Neural progenitor cell (in vitro differentiated cells): ENCODE measurements at regions not wholly inside any gene's neighbourhood (a gene's known extent, or its start where the extent isn't known, plus 50 kb on each side); places are given as distances from the start of the nearest gene placed in this dataset.
A peak's percentile ranks its signal among the peaks of the same experiment; 100 is the strongest.

Experiments used
- DNase-seq: peaks from one replicate; pipeline ENCODE4 v3.0.0-alpha.2; 2016; ENCODE audit warnings: low spot score
- H2AFZ ChIP-seq: fragments of 200-600 bp; sonication (generic); replicated peaks from 2 replicates; pipeline ENCODE4 v1.6.1; 2016; ENCODE audit warnings: antibody characterized with exemption
- H3F3A ChIP-seq: fragments of 200-600 bp; sonication (generic); 2 replicates; pipeline ENCODE4 v1.6.1; 2016; ENCODE audit warnings: antibody characterized with exemption, low read depth
- H3K27ac ChIP-seq: fragments of 200-600 bp; sonication (generic); 2 replicates; pipeline ENCODE4 v1.5.1; 2016; ENCODE audit warnings: mild to moderate bottlenecking
- H3K27me3 ChIP-seq: fragments of 200-600 bp; sonication (generic); 2 replicates; pipeline ENCODE4 v1.6.1; 2016; ENCODE audit warnings: mild to moderate bottlenecking, moderate library complexity
- H3K36me3 ChIP-seq: fragments of 200-600 bp; sonication (generic); 2 replicates; pipeline ENCODE4 v1.5.1; 2016
- H3K4me1 ChIP-seq: fragments of 200-600 bp; sonication (generic); 2 replicates; pipeline ENCODE4 v1.6.1; 2016; ENCODE audit warnings: mixed run types
- H3K4me2 ChIP-seq: fragments of 200-600 bp; sonication (generic); 2 replicates; pipeline ENCODE4 v1.6.1; 2016
- H3K4me3 ChIP-seq: fragments of 200-600 bp; sonication (generic); 2 replicates; pipeline ENCODE4 v1.5.1; 2016
- H3K79me2 ChIP-seq: fragments of 200-600 bp; sonication (generic); 2 replicates; pipeline ENCODE4 v1.6.1; 2016; ENCODE audit warnings: low read depth
- H3K9ac ChIP-seq: fragments of 200-600 bp; sonication (generic); 2 replicates; pipeline ENCODE4 v1.6.1; 2016
- H3K9me3 ChIP-seq: fragments of 200-600 bp; sonication (generic); 2 replicates; pipeline ENCODE4 v1.5.1; 2016; ENCODE audit warnings: low read depth
- H4K20me1 ChIP-seq: fragments of 200-600 bp; sonication (generic); 2 replicates; pipeline ENCODE4 v1.6.1; 2016; ENCODE audit warnings: low read depth
- H3K27ac Mint-ChIP-seq: 3 replicates; pipeline ENCODE4 v1.8.0; 2021; ENCODE audit warnings: mixed read lengths
- H3K27me3 Mint-ChIP-seq: 2 replicates; pipeline ENCODE4 v1.8.0; 2022; ENCODE audit warnings: low read depth, mild to moderate bottlenecking, inconsistent platforms, moderate library complexity, mixed read lengths; ENCODE audit not compliant: insufficient read depth
- H3K36me3 Mint-ChIP-seq: 3 replicates; pipeline ENCODE4 v1.8.0; 2021; ENCODE audit warnings: mixed read lengths
- H3K4me1 Mint-ChIP-seq: 3 replicates; pipeline ENCODE4 v1.8.0; 2021; ENCODE audit warnings: mixed read lengths
- H3K4me3 Mint-ChIP-seq: 3 replicates; pipeline ENCODE4 v1.8.0; 2021; ENCODE audit warnings: mild to moderate bottlenecking, moderate library complexity, mixed read lengths
- H3K9me3 Mint-ChIP-seq: 3 replicates; pipeline ENCODE4 v1.8.0; 2020; ENCODE audit warnings: mixed read lengths
- EZH2 ChIP-seq: fragments of 200-600 bp; sonication (generic); IDR thresholded peaks from 2 replicates; pipeline ENCODE4 v1.6.1; 2017; ENCODE audit warnings: antibody characterized with exemption, mild to moderate bottlenecking, moderate library complexity
- EZH2phosphoT487 ChIP-seq: fragments of 200-600 bp; sonication (generic); IDR thresholded peaks from 2 replicates; pipeline ENCODE4 v1.6.1; 2017; ENCODE audit warnings: antibody characterized with exemption
- TF ChIP-seq, protein P1 (sequence below): fragments of 200-600 bp; sonication (generic); IDR thresholded peaks from 2 replicates; pipeline ENCODE4 v1.5.1; 2017; ENCODE audit warnings: antibody characterized with exemption, mild to moderate bottlenecking

DNA sequence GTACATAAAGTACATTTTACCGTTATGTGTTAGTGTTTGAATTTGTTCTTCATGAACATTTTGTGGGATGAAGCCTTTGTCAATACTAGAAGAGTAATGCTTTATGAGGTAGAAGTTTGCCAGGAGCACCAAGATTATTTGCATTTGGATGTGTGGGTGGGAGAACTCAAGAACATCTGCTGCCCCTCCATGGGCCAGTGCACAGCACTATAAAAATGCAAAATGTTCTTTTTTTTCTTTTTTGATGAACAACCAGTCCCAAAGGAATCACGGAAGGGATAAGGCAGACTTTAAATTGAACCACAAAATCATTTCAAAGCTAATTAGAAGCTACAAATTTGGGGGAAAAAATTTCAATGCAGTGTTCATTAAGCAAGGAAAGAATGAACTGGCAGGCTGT, 300.3 kb upstream of the NWD2 start:
- TF ChIP-seq EZH2 (no peak), EZH2phosphoT487 (no peak)
- TF ChIP-seq, protein P1, sequence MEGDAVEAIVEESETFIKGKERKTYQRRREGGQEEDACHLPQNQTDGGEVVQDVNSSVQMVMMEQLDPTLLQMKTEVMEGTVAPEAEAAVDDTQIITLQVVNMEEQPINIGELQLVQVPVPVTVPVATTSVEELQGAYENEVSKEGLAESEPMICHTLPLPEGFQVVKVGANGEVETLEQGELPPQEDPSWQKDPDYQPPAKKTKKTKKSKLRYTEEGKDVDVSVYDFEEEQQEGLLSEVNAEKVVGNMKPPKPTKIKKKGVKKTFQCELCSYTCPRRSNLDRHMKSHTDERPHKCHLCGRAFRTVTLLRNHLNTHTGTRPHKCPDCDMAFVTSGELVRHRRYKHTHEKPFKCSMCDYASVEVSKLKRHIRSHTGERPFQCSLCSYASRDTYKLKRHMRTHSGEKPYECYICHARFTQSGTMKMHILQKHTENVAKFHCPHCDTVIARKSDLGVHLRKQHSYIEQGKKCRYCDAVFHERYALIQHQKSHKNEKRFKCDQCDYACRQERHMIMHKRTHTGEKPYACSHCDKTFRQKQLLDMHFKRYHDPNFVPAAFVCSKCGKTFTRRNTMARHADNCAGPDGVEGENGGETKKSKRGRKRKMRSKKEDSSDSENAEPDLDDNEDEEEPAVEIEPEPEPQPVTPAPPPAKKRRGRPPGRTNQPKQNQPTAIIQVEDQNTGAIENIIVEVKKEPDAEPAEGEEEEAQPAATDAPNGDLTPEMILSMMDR = no peak
- no peaks in the 10 kb centered on the region for H3K79me2 ChIP-seq
- H3F3A ChIP-seq = no peaks in the 10 kb centered on the region
- H3K36me3 ChIP-seq = no peaks in the 10 kb centered on the region
- Mint-ChIP-seq H3K4me1 (no peaks in the 10 kb centered on the region), H3K27ac (peak overlapping the region; percentile 64), H3K27me3 (no peaks in the 10 kb centered on the region), H3K4me3 (no peak overlapping the region), H3K36me3 (no peaks in the 10 kb centered on the region), H3K9me3 (peaks cover 2% of the 10 kb centered on the region)
- H3K4me3 ChIP-seq = no peak overlapping the region
- H3K9ac ChIP-seq = no peak overlapping the region
- peak overlapping the region; percentile 5 for H2AFZ ChIP-seq
- DNase-seq = no peak
- H3K4me2 ChIP-seq = no peak overlapping the region
- no peaks in the 10 kb centered on the region for H4K20me1 ChIP-seq
- no peak overlapping the region for H3K27ac ChIP-seq
- H3K27me3 ChIP-seq = no peaks in the 10 kb centered on the region
- H3K9me3 ChIP-seq = no peaks in the 10 kb centered on the region
- H3K4me1 ChIP-seq = no peaks in the 10 kb centered on the region

DNA sequence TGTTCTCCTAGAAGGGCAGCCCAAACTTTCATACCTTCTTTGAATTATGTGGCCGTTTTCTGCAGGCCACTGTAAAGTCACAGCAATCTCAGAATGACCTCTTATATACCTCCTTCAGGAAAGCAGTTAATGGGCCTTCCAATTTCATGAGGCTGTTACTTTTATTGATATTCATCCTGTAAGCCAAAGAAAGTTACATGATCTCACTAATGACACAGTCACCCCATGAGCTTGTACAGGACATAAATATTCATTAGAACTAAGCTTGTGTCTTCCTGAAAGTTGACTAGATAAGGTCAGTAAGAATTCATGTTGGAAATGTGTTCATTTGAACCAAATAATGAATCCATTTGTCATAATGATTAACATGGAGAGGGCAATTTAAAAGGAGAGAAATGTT, 283.1 kb upstream of the NWD2 start:
- H3K4me1 Mint-ChIP-seq = no peaks in the 10 kb centered on the region
- Histone ChIP-seq H4K20me1 (no peaks in the 10 kb centered on the region), H3K4me3 (no peak overlapping the region), H3K4me1 (no peaks in the 10 kb centered on the region), H3K4me2 (no peak overlapping the region), H3K9me3 (no peaks in the 10 kb centered on the region), H3K27ac (no peak overlapping the region), H3K36me3 (no peaks in the 10 kb centered on the region), H3K27me3 (no peaks in the 10 kb centered on the region), H3K79me2 (no peaks in the 10 kb centered on the region), H2AFZ (no peak overlapping the region), H3K9ac (no peak overlapping the region), H3F3A (no peaks in the 10 kb centered on the region)
- H3K9me3 Mint-ChIP-seq = no peaks in the 10 kb centered on the region
- TF ChIP-seq, protein P1 = no peak
- no peak for TF ChIP-seq EZH2
- TF ChIP-seq EZH2phosphoT487 = no peak
- no peaks in the 10 kb centered on the region for H3K27me3 Mint-ChIP-seq
- H3K36me3 Mint-ChIP-seq = no peaks in the 10 kb centered on the region
- no peak for DNase-seq
- no peak overlapping the region for H3K4me3 Mint-ChIP-seq
- H3K27ac Mint-ChIP-seq = no peak overlapping the region

DNA sequence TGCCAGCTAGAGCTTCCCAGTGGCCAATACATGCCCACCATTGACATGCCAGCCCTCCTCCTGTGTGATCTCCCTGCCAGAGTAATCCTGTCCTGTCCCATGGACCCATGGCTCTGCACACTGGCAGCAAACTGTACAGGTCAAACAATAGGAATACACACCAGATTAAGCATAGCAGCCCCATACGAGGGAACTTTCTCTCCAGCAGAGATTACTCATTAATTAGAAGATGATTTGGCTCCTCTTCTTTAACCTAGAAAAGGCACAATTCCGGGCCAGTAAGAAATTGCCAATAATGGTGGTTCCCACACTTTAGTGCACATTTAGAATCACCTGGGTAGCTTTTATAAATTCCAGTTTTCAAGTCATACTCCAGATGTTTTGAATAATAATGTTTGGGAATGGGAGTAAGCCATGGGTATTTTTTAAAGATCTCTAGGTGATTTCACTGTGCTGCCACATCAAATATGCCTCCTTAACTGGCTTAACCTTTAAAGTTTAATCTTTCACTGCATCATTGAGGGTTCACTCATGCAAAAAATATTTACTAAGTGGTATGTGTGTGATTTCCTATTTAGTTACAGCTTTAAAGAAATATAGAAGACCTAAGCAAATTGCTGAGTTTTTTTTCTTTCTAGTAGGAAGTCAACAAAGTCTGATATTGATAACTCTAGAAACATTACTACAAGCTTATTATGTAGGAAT, 277.6 kb upstream of the NWD2 start:
- no peak overlapping the region for H2AFZ ChIP-seq
- no peaks in the 10 kb centered on the region for H3K27me3 Mint-ChIP-seq
- no peak for TF ChIP-seq EZH2
- TF ChIP-seq EZH2phosphoT487 = no peak
- TF ChIP-seq, protein P1 = no peak
- no peaks in the 10 kb centered on the region for H3K9me3 ChIP-seq
- no peaks in the 10 kb centered on the region for H3K9me3 Mint-ChIP-seq
- H3K4me1 ChIP-seq = no peaks in the 10 kb centered on the region
- H3K79me2 ChIP-seq = no peaks in the 10 kb centered on the region
- H3K4me1 Mint-ChIP-seq = peaks cover 4% of the 10 kb centered on the region
- H3K9ac ChIP-seq = no peak overlapping the region
- no peaks in the 10 kb centered on the region for H3F3A ChIP-seq
- no peak overlapping the region for H3K27ac ChIP-seq
- no peaks in the 10 kb centered on the region for H3K27me3 ChIP-seq
- no peak overlapping the region for H3K4me3 ChIP-seq
- no peaks in the 10 kb centered on the region for H4K20me1 ChIP-seq
- no peaks in the 10 kb centered on the region for H3K36me3 Mint-ChIP-seq
- no peaks in the 10 kb centered on the region for H3K36me3 ChIP-seq
- no peak overlapping the region for H3K4me2 ChIP-seq
- no peak overlapping the region for H3K4me3 Mint-ChIP-seq
- H3K27ac Mint-ChIP-seq = no peak overlapping the region
- DNase-seq = no peak
